ENCODE measurements at regions not wholly inside any gene's neighbourhood (a gene's known extent, or its start where the extent isn't known, plus 50 kb on each side); places are given as distances from the start of the nearest gene placed in this dataset.
A peak's percentile ranks its signal among the peaks of the same experiment; 100 is the strongest.

- CTCF ChIA-PET = no interaction called here
- H3K4me1 Mint-ChIP-seq = peaks cover 6% of the 10 kb centered on the region
- H3K4me3 Mint-ChIP-seq = no peak overlapping the region
- no peak overlapping the region for H3K27ac Mint-ChIP-seq
- no peak for DNase-seq
- H3K27me3 Mint-ChIP-seq = no peaks in the 10 kb centered on the region
- H3K9me3 Mint-ChIP-seq = no peaks in the 10 kb centered on the region
- no peaks in the 10 kb centered on the region for H3K36me3 Mint-ChIP-seq (ENCODE audit: low read depth)
- POLR2A ChIA-PET = no interaction called here
Observed at GRCh38 chr20:47406849-47407682, 50.6 kb upstream of the ZMYND8 start.

- no peak overlapping the region for H3K27ac Mint-ChIP-seq
- peaks cover 4% of the 10 kb centered on the region for H3K36me3 Mint-ChIP-seq (ENCODE audit: low read depth)
- CTCF ChIA-PET = interaction anchor here (1.8 kb wide), 1 partner anchor 27 kb away, joined by 7 read pairs; no protein-coding TSS in a partner anchor
- H3K4me1 Mint-ChIP-seq = peaks cover 33% of the 10 kb centered on the region
- DNase-seq = no peak
- no peaks in the 10 kb centered on the region for H3K27me3 Mint-ChIP-seq
- POLR2A ChIA-PET = interaction anchor here (1.6 kb wide), 1 partner anchor 199 kb away, joined by 6 read pairs; no protein-coding TSS in a partner anchor
- no peaks in the 10 kb centered on the region for H3K9me3 Mint-ChIP-seq
- H3K4me3 Mint-ChIP-seq = no peak overlapping the region
Observed at GRCh38 chr20:47411161-47411560, 54.7 kb upstream of the ZMYND8 start.

GRCh38 chr20:47412083-47412482 is 55.6 kb upstream of the ZMYND8 start:
- H3K36me3 Mint-ChIP-seq (ENCODE audit: low read depth) = peaks cover 4% of the 10 kb centered on the region
- no peak overlapping the region for H3K4me3 Mint-ChIP-seq
- no peaks in the 10 kb centered on the region for H3K9me3 Mint-ChIP-seq
- no peak for DNase-seq
- CTCF ChIA-PET = interaction anchor here (1.3 to 1.8 kb wide), 3 partner anchors 28 to 62 kb away, joined by 3 to 8 read pairs (median 7); no protein-coding TSS in a partner anchor
- H3K27ac Mint-ChIP-seq = no peak overlapping the region
- peaks cover 43% of the 10 kb centered on the region for H3K4me1 Mint-ChIP-seq
- H3K27me3 Mint-ChIP-seq = no peaks in the 10 kb centered on the region
- POLR2A ChIA-PET = interaction anchor here (1.0 to 2.1 kb wide), 6 partner anchors 20 to 198 kb away, joined by 3 to 12 read pairs (median 4); partner anchors contain the start of gene ZMYND8

- H3K27me3 Mint-ChIP-seq = no peaks in the 10 kb centered on the region
- H3K4me3 Mint-ChIP-seq = no peak overlapping the region
- POLR2A ChIA-PET = interaction anchor here (1.3 to 2.1 kb wide), 4 partner anchors 21 to 90 kb away, joined by 3 to 12 read pairs (median 4); partner anchors contain the start of gene ZMYND8
- H3K9me3 Mint-ChIP-seq = no peaks in the 10 kb centered on the region
- peak overlapping the region; percentile 64 for H3K27ac Mint-ChIP-seq
- peaks cover 4% of the 10 kb centered on the region for H3K36me3 Mint-ChIP-seq (ENCODE audit: low read depth)
- CTCF ChIA-PET = interaction anchor here (0.6 to 1.6 kb wide), 3 partner anchors 29 to 1777 kb away, joined by 3 to 8 read pairs (median 4); no protein-coding TSS in a partner anchor
- H3K4me1 Mint-ChIP-seq = peaks cover 51% of the 10 kb centered on the region
- no peak for DNase-seq
Observed at GRCh38 chr20:47413189-47413588, 56.7 kb upstream of the ZMYND8 start.

- Mint-ChIP-seq H3K27ac (no peak overlapping the region), H3K4me1 (peaks cover 45% of the 10 kb centered on the region), H3K4me3 (no peak overlapping the region), H3K9me3 (no peaks in the 10 kb centered on the region), H3K27me3 (no peaks in the 10 kb centered on the region), H3K36me3 (ENCODE audit: low read depth) (peaks cover 4% of the 10 kb centered on the region)
- ChIA-PET CTCF (interaction anchor here (0.6 to 2.0 kb wide), 2 partner anchors 33 to 111 kb away, joined by 3 to 4 read pairs; no protein-coding TSS in a partner anchor), POLR2A (no interaction called here)
- no peak for DNase-seq
Observed at GRCh38 chr20:47417245-47418068, 61.0 kb upstream of the ZMYND8 start.

GRCh38 chr20:47418069-47418757 is 61.7 kb upstream of the ZMYND8 start:
- no peak overlapping the region for H3K27ac Mint-ChIP-seq
- no peaks in the 10 kb centered on the region for H3K9me3 Mint-ChIP-seq
- no peak for DNase-seq
- peaks cover 4% of the 10 kb centered on the region for H3K36me3 Mint-ChIP-seq (ENCODE audit: low read depth)
- no peak overlapping the region for H3K4me3 Mint-ChIP-seq
- POLR2A ChIA-PET = no interaction called here
- no peaks in the 10 kb centered on the region for H3K27me3 Mint-ChIP-seq
- CTCF ChIA-PET = interaction anchor here (2.0 kb wide), 1 partner anchor 34 kb away, joined by 4 read pairs; no protein-coding TSS in a partner anchor
- peaks cover 37% of the 10 kb centered on the region for H3K4me1 Mint-ChIP-seq

- ChIA-PET CTCF (no interaction called here), POLR2A (no interaction called here)
- peaks cover 29% of the 10 kb centered on the region for H3K4me1 Mint-ChIP-seq
- DNase-seq = no peak
- H3K4me3 Mint-ChIP-seq = no peak overlapping the region
- no peak overlapping the region for H3K27ac Mint-ChIP-seq
- peaks cover 3% of the 10 kb centered on the region for H3K36me3 Mint-ChIP-seq (ENCODE audit: low read depth)
- no peaks in the 10 kb centered on the region for H3K9me3 Mint-ChIP-seq
- no peaks in the 10 kb centered on the region for H3K27me3 Mint-ChIP-seq
Observed at GRCh38 chr20:47419953-47420514, 63.5 kb upstream of the ZMYND8 start.

GRCh38 chr20:47421076-47421475 is 64.6 kb upstream of the ZMYND8 start:
- no peak overlapping the region for H3K27ac Mint-ChIP-seq
- no peak overlapping the region for H3K4me3 Mint-ChIP-seq
- peaks cover 19% of the 10 kb centered on the region for H3K4me1 Mint-ChIP-seq
- no peaks in the 10 kb centered on the region for H3K9me3 Mint-ChIP-seq
- ChIA-PET POLR2A (no interaction called here), CTCF (no interaction called here)
- H3K36me3 Mint-ChIP-seq (ENCODE audit: low read depth) = no peaks in the 10 kb centered on the region
- DNase-seq = no peak
- no peaks in the 10 kb centered on the region for H3K27me3 Mint-ChIP-seq

GRCh38 chr20:47423586-47423985 is 67.1 kb upstream of the ZMYND8 start:
- Mint-ChIP-seq H3K9me3 (peaks cover 13% of the 10 kb centered on the region), H3K27me3 (no peaks in the 10 kb centered on the region), H3K4me3 (no peak overlapping the region), H3K27ac (no peak overlapping the region), H3K4me1 (no peaks in the 10 kb centered on the region), H3K36me3 (ENCODE audit: low read depth) (peaks cover 10% of the 10 kb centered on the region)
- ChIA-PET POLR2A (no interaction called here), CTCF (no interaction called here)
- DNase-seq = no peak

GRCh38 chr20:47427067-47427466 is 70.6 kb upstream of the ZMYND8 start:
- H3K27ac Mint-ChIP-seq = no peak overlapping the region
- ChIA-PET POLR2A (no interaction called here), CTCF (no interaction called here)
- DNase-seq = no peak
- H3K4me1 Mint-ChIP-seq = no peaks in the 10 kb centered on the region
- peaks cover 13% of the 10 kb centered on the region for H3K9me3 Mint-ChIP-seq
- peaks cover 14% of the 10 kb centered on the region for H3K36me3 Mint-ChIP-seq (ENCODE audit: low read depth)
- H3K4me3 Mint-ChIP-seq = no peak overlapping the region
- H3K27me3 Mint-ChIP-seq = no peaks in the 10 kb centered on the region

- H3K27me3 Mint-ChIP-seq = no peaks in the 10 kb centered on the region
- POLR2A ChIA-PET = no interaction called here
Observed at GRCh38 chr20:47427746-47428145, 71.2 kb upstream of the ZMYND8 start.

GRCh38 chr20:47428164-47428563 is 71.7 kb upstream of the ZMYND8 start:
- POLR2A ChIA-PET = no interaction called here
- H3K36me3 Mint-ChIP-seq (ENCODE audit: low read depth) = peaks cover 14% of the 10 kb centered on the region
- no peaks in the 10 kb centered on the region for H3K27me3 Mint-ChIP-seq
- H3K4me3 Mint-ChIP-seq = no peak overlapping the region
- DNase-seq = no peak
- H3K9me3 Mint-ChIP-seq = peaks cover 13% of the 10 kb centered on the region
- H3K4me1 Mint-ChIP-seq = no peaks in the 10 kb centered on the region
- CTCF ChIA-PET = no interaction called here
- H3K27ac Mint-ChIP-seq = no peak overlapping the region

More at GRCh38 chr20:47427746-47428145, 71.2 kb upstream of the ZMYND8 start:
- Mint-ChIP-seq H3K4me1 (no peaks in the 10 kb centered on the region), H3K27ac (no peak overlapping the region), H3K9me3 (peaks cover 13% of the 10 kb centered on the region), H3K4me3 (no peak overlapping the region), H3K36me3 (ENCODE audit: low read depth) (peaks cover 14% of the 10 kb centered on the region)
- no peak for DNase-seq
- CTCF ChIA-PET = no interaction called here
